Fibroblast of lung (primary cell): ENCODE measurements at regions not wholly inside any gene's neighbourhood (a gene's known extent, or its start where the extent isn't known, plus 50 kb on each side); places are given as distances from the start of the nearest gene placed in this dataset.
"Not testable (repeated sequence)": the region's sequence is repeated elsewhere in the genome, so short reads cannot be mapped to it uniquely, and the experiment has no call there.

Experiments
- DNase-seq, 2 donors: peaks; one replicate each; pipeline versions ENCODE4 v3.0.0 to v3.0.0-alpha.2; 2010; ENCODE audit warnings: low read depth in 2 of 2
- H2AFZ ChIP-seq: 2 replicates; pipeline ENCODE4 v1.5.1; 2012; ENCODE audit warnings: low read length, control low read depth, inconsistent platforms
- H3K27ac ChIP-seq: 2 replicates; pipeline ENCODE4 v1.5.1; 2011; ENCODE audit warnings: low read length, control low read depth; ENCODE audit not compliant: insufficient read depth
- H3K27me3 ChIP-seq: 2 replicates; pipeline ENCODE4 v1.5.1; 2011; ENCODE audit warnings: mild to moderate bottlenecking, low read length; ENCODE audit not compliant: control insufficient read depth, insufficient read depth
- H3K36me3 ChIP-seq: 2 replicates; pipeline ENCODE4 v1.5.1; 2011; ENCODE audit warnings: low read length; ENCODE audit not compliant: control insufficient read depth, insufficient read depth
- H3K4me1 ChIP-seq: 2 replicates; pipeline ENCODE4 v1.5.1; 2011; ENCODE audit warnings: low read length; ENCODE audit not compliant: control insufficient read depth, insufficient read depth; ENCODE audit errors: extremely low read depth
- H3K4me2 ChIP-seq: 2 replicates; pipeline ENCODE4 v1.5.1; 2011; ENCODE audit warnings: low read length, control low read depth; ENCODE audit not compliant: insufficient read depth; ENCODE audit errors: extremely low read depth
- H3K4me3 ChIP-seq, 4 experiments: fragments of 200-600 bp in 1 of 4; sonication (generic) in 1 of 4; replicated peaks in 1 of 4; 2 replicates each; pipeline ENCODE4 v1.5.1; 2011 to 2016; ENCODE audit warnings: low read length in 4 of 4, low read depth in 3 of 4, mild to moderate bottlenecking in 3 of 4, control low read depth in 2 of 4, inconsistent platforms in 1 of 4, mixed read lengths in 1 of 4; ENCODE audit not compliant: insufficient read depth in 1 of 4; ENCODE audit errors: control extremely low read depth in 1 of 4
- H3K79me2 ChIP-seq: 2 replicates; pipeline ENCODE4 v1.5.1; 2012; ENCODE audit warnings: mild to moderate bottlenecking, low read length, inconsistent platforms; ENCODE audit not compliant: control insufficient read depth, insufficient read depth
- H3K9ac ChIP-seq: 2 replicates; pipeline ENCODE4 v1.5.1; 2011; ENCODE audit warnings: mild to moderate bottlenecking, low read length, control low read depth; ENCODE audit not compliant: insufficient read depth
- H3K9me3 ChIP-seq: 2 replicates; pipeline ENCODE4 v1.5.1; 2012; ENCODE audit warnings: low read depth, low read length; ENCODE audit not compliant: control insufficient read depth, insufficient read depth
- H4K20me1 ChIP-seq: 2 replicates; pipeline ENCODE4 v1.5.1; 2011; ENCODE audit warnings: low read length; ENCODE audit not compliant: control insufficient read depth, insufficient read depth; ENCODE audit errors: extremely low read depth
- EZH2 ChIP-seq: IDR thresholded peaks from 2 replicates; pipeline ENCODE4 v1.5.1; 2012; ENCODE audit warnings: low read length, control low read depth, mild to moderate bottlenecking; ENCODE audit errors: missing control alignments
- TF ChIP-seq, protein P1 (sequence below), 2 donors: IDR thresholded peaks in 1 of 2; conservative IDR thresholded peaks in 1 of 2; 1 replicate in 1 of 2; 2 replicates in 1 of 2; pipeline ENCODE4 v1.5.1; 2011 to 2012; ENCODE audit warnings: low read length in 2 of 2, control low read depth in 1 of 2, inconsistent platforms in 1 of 2, low read depth in 1 of 2, mild to moderate bottlenecking in 1 of 2

DNA sequence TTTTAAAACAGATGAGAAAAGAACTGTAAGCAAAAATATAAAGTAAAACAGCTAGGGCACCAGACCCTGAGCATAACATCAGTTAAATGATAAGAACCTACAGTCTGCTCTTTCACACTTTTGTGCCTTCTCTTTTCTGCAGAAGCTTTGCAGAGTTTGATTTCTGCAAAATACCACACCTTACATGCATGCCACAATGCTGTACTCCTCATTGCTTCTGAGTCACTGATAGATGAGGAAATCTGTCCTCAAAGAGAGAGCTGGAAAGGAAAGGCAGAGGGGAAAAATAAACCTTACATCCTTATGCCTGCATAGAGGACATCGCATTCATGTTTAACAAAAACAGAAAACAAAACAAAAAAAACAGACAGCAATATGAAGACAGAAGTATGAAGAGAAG, 142.9 kb downstream of the ATPSCKMT start:
- Histone ChIP-seq H4K20me1 (no peaks in the 10 kb centered on the region), H3K4me2 (no peak overlapping the region), H3K4me1 (no peaks in the 10 kb centered on the region), H3K9me3 (no peaks in the 10 kb centered on the region), H3K79me2 (no peaks in the 10 kb centered on the region), H3K36me3 (no peaks in the 10 kb centered on the region), H3K4me3 (no peak overlapping the region), H3K27me3 (no peaks in the 10 kb centered on the region), H3K27ac (no peak overlapping the region), H2AFZ (no peak overlapping the region), H3K9ac (no peak overlapping the region)
- no peak for DNase-seq
- no peak for TF ChIP-seq EZH2
- TF ChIP-seq, protein P1, sequence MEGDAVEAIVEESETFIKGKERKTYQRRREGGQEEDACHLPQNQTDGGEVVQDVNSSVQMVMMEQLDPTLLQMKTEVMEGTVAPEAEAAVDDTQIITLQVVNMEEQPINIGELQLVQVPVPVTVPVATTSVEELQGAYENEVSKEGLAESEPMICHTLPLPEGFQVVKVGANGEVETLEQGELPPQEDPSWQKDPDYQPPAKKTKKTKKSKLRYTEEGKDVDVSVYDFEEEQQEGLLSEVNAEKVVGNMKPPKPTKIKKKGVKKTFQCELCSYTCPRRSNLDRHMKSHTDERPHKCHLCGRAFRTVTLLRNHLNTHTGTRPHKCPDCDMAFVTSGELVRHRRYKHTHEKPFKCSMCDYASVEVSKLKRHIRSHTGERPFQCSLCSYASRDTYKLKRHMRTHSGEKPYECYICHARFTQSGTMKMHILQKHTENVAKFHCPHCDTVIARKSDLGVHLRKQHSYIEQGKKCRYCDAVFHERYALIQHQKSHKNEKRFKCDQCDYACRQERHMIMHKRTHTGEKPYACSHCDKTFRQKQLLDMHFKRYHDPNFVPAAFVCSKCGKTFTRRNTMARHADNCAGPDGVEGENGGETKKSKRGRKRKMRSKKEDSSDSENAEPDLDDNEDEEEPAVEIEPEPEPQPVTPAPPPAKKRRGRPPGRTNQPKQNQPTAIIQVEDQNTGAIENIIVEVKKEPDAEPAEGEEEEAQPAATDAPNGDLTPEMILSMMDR (conservative IDR thresholded peaks at IDR 0.05 in 1 of 2, IDR thresholded peaks at IDR 0.05 in 1 of 2; ENCODE audit: low read depth in 1 of 2, low read length in 2 of 2): no peak

DNA sequence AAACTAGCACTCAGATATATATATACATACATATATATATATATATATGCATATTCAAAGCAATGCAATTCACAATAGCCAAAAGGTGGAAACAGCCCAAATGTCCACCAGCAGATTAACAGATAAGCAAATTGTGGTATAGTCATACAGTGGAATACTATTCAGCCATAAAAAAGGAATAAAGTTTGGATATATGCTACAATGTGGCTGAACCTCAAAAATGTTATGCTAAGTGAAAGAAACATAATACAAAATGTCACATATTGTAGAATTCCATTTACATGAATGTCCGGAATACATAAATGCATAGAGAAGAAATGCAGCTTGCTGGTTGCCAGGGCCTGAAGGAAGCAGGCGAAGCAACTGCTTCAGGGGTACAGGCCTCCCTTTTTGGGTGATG, 143.4 kb downstream of the ATPSCKMT start:
- no peak overlapping the region for H3K9ac ChIP-seq
- no peak for TF ChIP-seq EZH2
- TF ChIP-seq, protein P1 (conservative IDR thresholded peaks at IDR 0.05 in 1 of 2, IDR thresholded peaks at IDR 0.05 in 1 of 2; ENCODE audit: low read depth in 1 of 2, low read length in 2 of 2): no peak
- DNase-seq: no peak
- H3K36me3 ChIP-seq: no peaks in the 10 kb centered on the region
- no peak overlapping the region for H2AFZ ChIP-seq
- no peaks in the 10 kb centered on the region for H3K4me1 ChIP-seq
- no peak overlapping the region for H3K4me3 ChIP-seq
- no peak overlapping the region for H3K4me2 ChIP-seq
- no peaks in the 10 kb centered on the region for H3K9me3 ChIP-seq
- no peak overlapping the region for H3K27ac ChIP-seq
- H4K20me1 ChIP-seq: no peaks in the 10 kb centered on the region
- H3K79me2 ChIP-seq: no peaks in the 10 kb centered on the region
- H3K27me3 ChIP-seq: no peaks in the 10 kb centered on the region

DNA sequence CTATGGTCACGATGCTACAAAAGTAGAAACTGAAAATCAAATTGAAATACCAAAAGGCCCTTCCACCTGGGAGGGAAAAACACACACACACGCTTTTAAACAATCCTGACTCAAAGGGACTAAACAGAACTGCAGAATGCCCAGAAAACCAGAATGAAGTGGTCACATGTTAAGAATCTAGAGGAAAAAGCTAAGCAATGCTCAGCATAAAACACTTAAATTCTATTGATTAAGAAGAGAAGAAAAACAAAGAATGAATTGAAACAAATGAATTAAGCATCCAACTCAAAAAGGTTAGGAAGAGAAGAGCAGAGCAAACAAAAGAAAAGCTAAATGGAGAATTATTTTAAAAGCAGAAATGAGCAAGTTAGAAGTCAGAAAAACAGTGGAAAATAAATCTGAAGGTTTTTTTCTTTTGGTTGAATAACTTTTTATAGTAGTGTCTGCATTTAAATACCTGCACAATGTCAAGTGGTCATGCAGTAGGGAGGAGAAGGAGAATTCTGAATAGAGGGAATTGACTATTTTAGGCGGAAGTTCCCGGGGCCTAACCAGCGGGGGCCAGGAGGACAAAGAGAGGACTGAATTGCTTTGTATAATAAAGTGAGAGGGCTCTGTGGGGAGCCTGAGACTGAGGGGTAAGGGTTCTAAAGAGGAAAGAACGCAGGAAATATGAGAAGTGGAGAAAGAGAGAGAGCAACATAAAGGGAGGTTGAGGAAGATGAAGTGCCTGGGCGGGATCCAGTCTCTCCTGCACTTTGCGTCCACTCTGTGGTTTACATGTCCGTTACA, 146.8 kb downstream of the ATPSCKMT start:
- H3K4me3 ChIP-seq: no peak overlapping the region
- H3K27me3 ChIP-seq: no peaks in the 10 kb centered on the region
- H3K9ac ChIP-seq: no peak overlapping the region
- H2AFZ ChIP-seq: no peak overlapping the region
- no peak overlapping the region for H3K4me2 ChIP-seq
- DNase-seq: no peak
- TF ChIP-seq, protein P1 (conservative IDR thresholded peaks at IDR 0.05 in 1 of 2, IDR thresholded peaks at IDR 0.05 in 1 of 2; ENCODE audit: low read depth in 1 of 2, low read length in 2 of 2): no peak
- TF ChIP-seq EZH2: no peak
- H3K79me2 ChIP-seq: no peaks in the 10 kb centered on the region
- H3K4me1 ChIP-seq: no peaks in the 10 kb centered on the region
- H3K36me3 ChIP-seq: no peaks in the 10 kb centered on the region
- no peak overlapping the region for H3K27ac ChIP-seq
- H4K20me1 ChIP-seq: no peaks in the 10 kb centered on the region
- no peaks in the 10 kb centered on the region for H3K9me3 ChIP-seq

DNA sequence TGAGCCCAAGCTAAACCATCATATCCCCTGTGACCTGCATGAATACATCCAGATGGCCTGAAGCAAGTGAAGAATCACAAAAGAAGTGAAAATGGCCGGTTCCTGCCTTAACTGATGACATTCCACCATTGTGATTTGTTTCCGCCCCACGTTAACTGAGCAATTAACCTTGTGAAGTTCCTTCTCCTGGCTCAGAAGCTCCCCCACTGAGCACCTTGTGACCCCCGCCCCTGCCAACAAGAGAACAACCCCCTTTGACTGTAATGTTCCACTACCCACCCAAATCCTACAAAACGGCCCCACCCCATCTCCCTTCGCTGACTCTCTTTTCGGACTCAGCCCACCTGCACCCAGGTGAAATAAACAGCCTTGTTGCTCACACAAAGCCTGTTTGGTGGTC, 147.5 kb downstream of the ATPSCKMT start:
- not testable (repeated sequence) for H3K9ac ChIP-seq, H3K4me2 ChIP-seq, H2AFZ ChIP-seq, H3K36me3 ChIP-seq, H3K27ac ChIP-seq, DNase-seq, H3K4me1 ChIP-seq, H3K4me3 ChIP-seq, H4K20me1 ChIP-seq, H3K27me3 ChIP-seq, H3K9me3 ChIP-seq, H3K79me2 ChIP-seq
